Liver (tissue), 3 donors: ENCODE measurements at regions not wholly inside any gene's neighbourhood (a gene's known extent, or its start where the extent isn't known, plus 50 kb on each side); places are given as distances from the start of the nearest gene placed in this dataset.

Experiments used
- EGR1 ChIP-seq, 2 donors: IDR thresholded peaks; 2 replicates each; pipeline ENCODE4 v1.6.1; 2016 to 2018; ENCODE audit warnings: antibody characterized with exemption in 2 of 2, low read depth in 2 of 2
- GABPA ChIP-seq, 2 donors: IDR thresholded peaks in 1 of 2; conservative IDR thresholded peaks in 1 of 2; 2 replicates each; pipeline ENCODE4 v1.6.1; 2016; ENCODE audit warnings: antibody characterized with exemption in 2 of 2, mild to moderate bottlenecking in 1 of 2, moderate library complexity in 1 of 2
- HNF4A ChIP-seq, 2 donors: conservative IDR thresholded peaks; 2 replicates each; pipeline ENCODE4 v1.6.1; 2016; ENCODE audit warnings: antibody characterized with exemption in 2 of 2, mild to moderate bottlenecking in 2 of 2
- JUND ChIP-seq, 2 donors: IDR thresholded peaks; 2 replicates each; pipeline ENCODE4 v1.6.1; 2016; ENCODE audit warnings: antibody characterized with exemption in 2 of 2
- RAD21 ChIP-seq, 2 donors: IDR thresholded peaks; 2 replicates each; pipeline ENCODE4 v1.6.1; 2016; ENCODE audit warnings: antibody characterized with exemption in 2 of 2, mild to moderate bottlenecking in 2 of 2
- REST ChIP-seq: IDR thresholded peaks from 2 replicates; pipeline ENCODE4 v1.6.1; 2016; ENCODE audit warnings: antibody characterized with exemption, mild to moderate bottlenecking
- RXRA ChIP-seq, 2 donors: IDR thresholded peaks; 2 replicates each; pipeline ENCODE4 v1.6.1; 2017 to 2018; ENCODE audit warnings: antibody characterized with exemption in 2 of 2, mild to moderate bottlenecking in 1 of 2
- SP1 ChIP-seq: IDR thresholded peaks from 2 replicates; pipeline ENCODE4 v1.6.1; 2018; ENCODE audit warnings: antibody characterized with exemption, mild to moderate bottlenecking
- TAF1 ChIP-seq: conservative IDR thresholded peaks from 2 replicates; pipeline ENCODE4 v1.6.1; 2016; ENCODE audit warnings: antibody characterized with exemption, mild to moderate bottlenecking
- ZBTB33 ChIP-seq: IDR thresholded peaks from 2 replicates; pipeline ENCODE4 v1.6.1; 2016; ENCODE audit warnings: antibody characterized with exemption
- TF ChIP-seq, protein P1 (sequence below): fragments of 150-350 bp; IDR thresholded peaks from 2 replicates; pipeline ENCODE4 v1.5.1; 2017; ENCODE audit warnings: improper control_type of control experiment, low read depth, low read length; ENCODE audit not compliant: missing input control
- TF ChIP-seq, protein P2 (sequence below): IDR thresholded peaks from 2 replicates; pipeline ENCODE4 v1.6.1; 2016; ENCODE audit warnings: antibody characterized with exemption
- donor health status: healthy.
- donor health status: healthy.

DNA sequence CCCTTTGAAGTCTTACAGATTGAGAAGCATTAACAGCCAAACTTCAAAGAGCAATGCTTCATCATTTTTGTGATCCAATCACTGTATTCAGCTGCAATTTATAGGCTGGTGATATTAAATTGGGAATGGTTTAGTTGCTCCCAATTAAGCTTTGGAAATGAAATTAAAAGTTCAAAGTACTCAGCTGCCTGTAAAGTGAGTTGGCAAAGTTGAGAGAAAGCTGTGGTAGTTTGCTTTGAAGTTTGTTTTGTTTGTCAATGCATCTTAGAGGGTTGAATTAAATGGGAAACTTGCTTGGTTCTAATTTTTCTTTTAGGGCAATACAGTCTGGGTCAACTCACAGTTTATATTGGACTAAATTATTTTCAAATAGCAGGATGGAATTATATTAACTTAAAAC, 238.4 kb upstream of the CTSO start:
- no peak for TF ChIP-seq RAD21 (IDR thresholded peaks at IDR 0.05)
- TF ChIP-seq, protein P1, sequence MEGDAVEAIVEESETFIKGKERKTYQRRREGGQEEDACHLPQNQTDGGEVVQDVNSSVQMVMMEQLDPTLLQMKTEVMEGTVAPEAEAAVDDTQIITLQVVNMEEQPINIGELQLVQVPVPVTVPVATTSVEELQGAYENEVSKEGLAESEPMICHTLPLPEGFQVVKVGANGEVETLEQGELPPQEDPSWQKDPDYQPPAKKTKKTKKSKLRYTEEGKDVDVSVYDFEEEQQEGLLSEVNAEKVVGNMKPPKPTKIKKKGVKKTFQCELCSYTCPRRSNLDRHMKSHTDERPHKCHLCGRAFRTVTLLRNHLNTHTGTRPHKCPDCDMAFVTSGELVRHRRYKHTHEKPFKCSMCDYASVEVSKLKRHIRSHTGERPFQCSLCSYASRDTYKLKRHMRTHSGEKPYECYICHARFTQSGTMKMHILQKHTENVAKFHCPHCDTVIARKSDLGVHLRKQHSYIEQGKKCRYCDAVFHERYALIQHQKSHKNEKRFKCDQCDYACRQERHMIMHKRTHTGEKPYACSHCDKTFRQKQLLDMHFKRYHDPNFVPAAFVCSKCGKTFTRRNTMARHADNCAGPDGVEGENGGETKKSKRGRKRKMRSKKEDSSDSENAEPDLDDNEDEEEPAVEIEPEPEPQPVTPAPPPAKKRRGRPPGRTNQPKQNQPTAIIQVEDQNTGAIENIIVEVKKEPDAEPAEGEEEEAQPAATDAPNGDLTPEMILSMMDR = no peak
- no peak for TF ChIP-seq ZBTB33
- no peak for TF ChIP-seq TAF1
- TF ChIP-seq SP1 = no peak
- no peak for TF ChIP-seq GABPA (IDR thresholded peaks at IDR 0.05 in 1 of 2, conservative IDR thresholded peaks at IDR 0.05 in 1 of 2)
- no peak for TF ChIP-seq HNF4A (conservative IDR thresholded peaks at IDR 0.05)
- TF ChIP-seq RXRA (IDR thresholded peaks at IDR 0.05) = no peak
- no peak for TF ChIP-seq JUND (IDR thresholded peaks at IDR 0.05)
- no peak for TF ChIP-seq REST
- TF ChIP-seq, protein P2, sequence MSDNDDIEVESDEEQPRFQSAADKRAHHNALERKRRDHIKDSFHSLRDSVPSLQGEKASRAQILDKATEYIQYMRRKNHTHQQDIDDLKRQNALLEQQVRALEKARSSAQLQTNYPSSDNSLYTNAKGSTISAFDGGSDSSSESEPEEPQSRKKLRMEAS = no peak
- TF ChIP-seq EGR1 (IDR thresholded peaks at IDR 0.05; ENCODE audit: low read depth in 2 of 2) = no peak
